Uterus (tissue), 2 donors: ENCODE measurements at regions not wholly inside any gene's neighbourhood (a gene's known extent, or its start where the extent isn't known, plus 50 kb on each side); places are given as distances from the start of the nearest gene placed in this dataset.

ENCODE experiments used
- POLR2A ChIP-seq, 2 donors: fragments of 450-650 bp; IDR thresholded peaks; one replicate each; pipeline ENCODE4 v1.6.1; 2016; ENCODE audit warnings: antibody characterized with exemption in 2 of 2, mild to moderate bottlenecking in 1 of 2, moderate library complexity in 1 of 2
- TF ChIP-seq, protein P1 (sequence below), 4 experiments: fragments of 200-600 bp in 2 of 4; fragments of 450-650 bp in 2 of 4; sonication (generic) in 2 of 4; IDR thresholded peaks; one replicate each; pipeline ENCODE4 v1.5.1; 2016 to 2019; ENCODE audit warnings: antibody characterized with exemption in 4 of 4, mild to moderate bottlenecking in 2 of 4, moderate library complexity in 1 of 4

- no peak for TF ChIP-seq POLR2A (IDR thresholded peaks at IDR 0.05)
- TF ChIP-seq, protein P1, sequence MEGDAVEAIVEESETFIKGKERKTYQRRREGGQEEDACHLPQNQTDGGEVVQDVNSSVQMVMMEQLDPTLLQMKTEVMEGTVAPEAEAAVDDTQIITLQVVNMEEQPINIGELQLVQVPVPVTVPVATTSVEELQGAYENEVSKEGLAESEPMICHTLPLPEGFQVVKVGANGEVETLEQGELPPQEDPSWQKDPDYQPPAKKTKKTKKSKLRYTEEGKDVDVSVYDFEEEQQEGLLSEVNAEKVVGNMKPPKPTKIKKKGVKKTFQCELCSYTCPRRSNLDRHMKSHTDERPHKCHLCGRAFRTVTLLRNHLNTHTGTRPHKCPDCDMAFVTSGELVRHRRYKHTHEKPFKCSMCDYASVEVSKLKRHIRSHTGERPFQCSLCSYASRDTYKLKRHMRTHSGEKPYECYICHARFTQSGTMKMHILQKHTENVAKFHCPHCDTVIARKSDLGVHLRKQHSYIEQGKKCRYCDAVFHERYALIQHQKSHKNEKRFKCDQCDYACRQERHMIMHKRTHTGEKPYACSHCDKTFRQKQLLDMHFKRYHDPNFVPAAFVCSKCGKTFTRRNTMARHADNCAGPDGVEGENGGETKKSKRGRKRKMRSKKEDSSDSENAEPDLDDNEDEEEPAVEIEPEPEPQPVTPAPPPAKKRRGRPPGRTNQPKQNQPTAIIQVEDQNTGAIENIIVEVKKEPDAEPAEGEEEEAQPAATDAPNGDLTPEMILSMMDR (IDR thresholded peaks at IDR 0.05) = no peak
Measured at GRCh38 chr6:21331235-21331634, 262.3 kb upstream of the SOX4 start.
